ENCODE measurements at regions not wholly inside any gene's neighbourhood (a gene's known extent, or its start where the extent isn't known, plus 50 kb on each side); places are given as distances from the start of the nearest gene placed in this dataset.
A peak's percentile ranks its signal among the peaks of the same experiment; 100 is the strongest.
"Not testable (repeated sequence)": the region's sequence is repeated elsewhere in the genome, so short reads cannot be mapped to it uniquely, and the experiment has no call there.

DNA sequence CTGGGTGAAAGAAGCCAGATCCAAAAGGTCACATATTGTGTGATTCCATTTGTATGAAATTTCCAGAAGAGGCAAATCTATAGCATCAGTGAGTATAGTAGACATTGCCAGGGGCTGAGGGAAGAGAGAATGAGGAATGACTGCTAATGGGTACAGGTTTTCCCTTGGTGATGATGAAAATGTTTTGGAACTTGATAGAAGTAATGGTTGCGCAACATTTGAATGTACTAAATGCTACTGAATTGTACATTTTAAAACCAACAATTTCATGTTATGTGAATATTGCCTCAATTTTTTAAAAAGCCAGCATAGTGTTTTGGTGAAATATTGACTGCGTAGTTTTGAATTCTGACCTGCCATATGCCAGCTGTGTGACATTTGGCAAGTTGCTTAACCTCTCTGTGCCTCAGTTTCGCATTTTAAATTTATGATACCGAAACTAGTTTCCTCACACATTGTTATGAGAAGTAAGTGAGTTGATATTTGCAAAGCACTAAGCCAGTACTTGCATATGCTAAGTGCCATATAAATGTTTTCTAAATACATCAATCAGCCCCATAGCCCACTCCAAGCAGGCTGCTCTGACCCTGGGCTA, 75.4 kb upstream of the TMEM45B start:
- no peak for DNase-seq (ENCODE audit: extremely low read depth in 1 of 11, low read depth in 9 of 11, low spot score in 4 of 11)

GRCh38 chr11:129743112-129743815, 72.4 kb upstream of the TMEM45B start:
- DNase-seq (ENCODE audit: extremely low read depth in 1 of 11, low read depth in 9 of 11, low spot score in 4 of 11), result no peak

DNA sequence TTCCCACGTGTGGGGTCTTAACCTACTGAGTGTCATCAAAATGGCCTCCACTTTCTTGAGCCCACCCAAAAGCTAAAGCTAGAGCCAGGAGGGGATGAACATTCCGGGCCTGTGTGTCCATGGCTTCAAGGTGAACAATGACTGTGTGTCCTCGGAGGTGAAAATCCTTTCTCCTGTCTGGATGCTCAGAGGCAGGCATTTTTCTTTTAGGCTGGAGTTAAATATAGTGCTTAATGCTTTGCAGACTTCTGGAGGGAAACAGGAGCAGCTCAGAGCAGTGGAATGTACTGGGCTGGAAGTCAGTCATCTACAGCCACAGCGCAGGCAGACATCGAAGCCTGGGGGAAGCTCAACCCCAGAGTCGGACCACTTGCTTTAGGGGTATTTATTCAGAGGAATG, 68.6 kb upstream of the TMEM45B start:
- DNase-seq (ENCODE audit: extremely low read depth in 1 of 11, low read depth in 9 of 11, low spot score in 4 of 11), result no peak

DNA sequence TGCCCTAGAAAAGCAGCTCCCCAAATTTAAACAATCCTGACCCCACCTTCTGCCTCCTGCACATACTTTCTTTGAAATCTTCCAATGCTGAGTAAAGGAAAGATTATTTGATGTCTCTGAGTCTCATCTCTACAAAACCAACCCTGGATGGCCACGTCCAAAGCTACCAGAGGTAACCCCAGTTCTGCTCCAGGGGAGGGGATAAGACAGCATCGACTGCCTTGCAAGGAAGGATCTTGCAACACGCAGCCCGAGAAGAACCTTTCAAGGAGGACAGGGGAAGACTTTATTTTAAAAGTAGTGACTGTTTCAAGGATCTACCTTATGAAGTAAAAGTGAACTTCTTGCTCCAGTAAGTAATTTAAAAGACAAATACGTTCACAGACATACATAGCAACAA, 66.5 kb upstream of the TMEM45B start:
- DNase-seq (ENCODE audit: extremely low read depth in 1 of 11, low read depth in 9 of 11, low spot score in 4 of 11), result no peak

DNA sequence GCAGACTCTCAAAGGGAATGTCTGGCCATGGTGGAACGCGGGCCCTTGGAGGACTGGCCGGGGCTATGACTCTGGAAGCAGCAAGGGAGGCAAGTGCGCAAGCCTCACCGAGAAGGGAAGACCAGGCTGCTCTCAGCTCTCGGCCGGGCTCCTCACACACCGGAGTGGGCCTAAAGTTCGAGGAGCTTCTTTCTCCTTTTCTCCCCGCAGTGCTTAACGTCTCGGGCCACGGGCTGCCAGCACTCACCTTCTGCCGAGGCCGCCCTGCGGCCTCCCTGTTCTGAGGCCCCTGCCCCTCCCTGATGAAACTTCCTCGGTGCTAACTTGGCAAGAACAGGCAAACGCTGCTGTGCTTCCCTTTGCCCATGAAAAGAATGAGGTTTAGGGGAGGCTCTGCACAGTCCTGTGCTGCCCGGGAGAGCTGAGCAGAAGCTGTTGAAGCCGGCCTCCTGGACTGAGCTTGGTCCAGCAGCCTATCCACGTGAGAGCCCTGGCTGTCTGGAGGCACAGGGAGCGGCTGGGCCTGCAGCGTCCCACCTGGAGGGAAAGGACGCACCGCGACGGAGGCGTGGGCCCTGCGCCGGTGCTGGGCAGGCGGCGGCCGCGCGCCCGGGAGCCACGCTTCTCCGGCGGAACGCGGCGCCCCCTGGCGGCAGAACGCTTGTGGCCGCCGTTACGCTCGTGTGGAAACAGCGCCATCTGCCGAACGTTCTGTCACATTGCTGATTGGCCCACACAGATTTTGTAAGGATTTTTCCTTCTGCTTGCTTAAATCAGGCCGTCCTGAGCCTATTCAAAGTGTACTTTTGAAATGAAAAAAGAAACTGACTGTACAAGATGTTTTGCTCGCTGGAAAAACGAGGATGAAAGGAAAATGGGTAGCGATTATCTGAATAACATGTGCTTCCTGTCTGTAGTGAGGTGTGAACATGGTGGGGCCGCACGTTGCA, 65.0 kb upstream of the TMEM45B start:
- peak in 10 of 11 donors; percentile 29 to 77 (median 63) for DNase-seq (ENCODE audit: extremely low read depth in 1 of 11, low read depth in 9 of 11, low spot score in 4 of 11)

DNA sequence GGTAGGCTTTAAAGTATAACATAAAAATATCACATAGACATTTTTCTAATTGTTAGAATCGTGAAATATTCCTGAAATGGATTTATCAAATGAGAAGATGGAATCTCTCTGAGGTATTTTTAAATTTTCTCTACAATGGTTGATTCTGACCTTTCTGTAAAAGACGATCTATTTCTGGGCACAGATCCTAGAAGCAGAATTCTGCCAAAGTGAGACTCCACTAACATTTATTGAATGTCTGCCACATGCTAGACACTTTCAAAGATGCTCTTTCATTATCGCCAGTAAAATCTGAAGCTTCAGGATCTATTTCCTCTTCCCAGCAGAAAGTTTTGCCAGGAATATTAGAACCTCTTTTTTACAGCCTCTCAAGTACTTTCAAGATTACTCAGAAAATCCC, 64.1 kb upstream of the TMEM45B start:
- DNase-seq (ENCODE audit: extremely low read depth in 1 of 11, low read depth in 9 of 11, low spot score in 4 of 11), result no peak

GRCh38 chr11:129763569-129763968, 52.1 kb upstream of the TMEM45B start:
- not testable (repeated sequence) for DNase-seq (ENCODE audit: extremely low read depth in 1 of 11, low read depth in 9 of 11, low spot score in 4 of 11)

DNA sequence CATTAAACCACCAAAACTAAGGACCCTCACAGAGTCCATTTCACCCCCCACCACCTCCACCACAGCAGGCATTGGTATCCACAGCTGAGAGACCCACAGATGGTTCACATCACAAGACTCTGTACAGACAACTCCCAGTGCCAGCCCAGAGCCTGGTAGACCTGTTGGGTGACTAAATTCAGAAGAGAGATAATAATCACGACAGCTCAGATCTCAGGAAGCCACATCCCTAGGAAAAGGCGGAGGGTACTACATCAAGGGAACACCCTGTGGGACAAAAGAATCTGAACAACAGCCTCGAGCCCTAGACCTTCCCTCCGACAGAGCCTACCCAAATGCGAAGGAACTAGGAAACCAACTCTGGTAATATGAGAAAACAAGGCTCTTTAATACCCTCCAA, 51.4 kb upstream of the TMEM45B start:
- not testable (repeated sequence) for DNase-seq (ENCODE audit: extremely low read depth in 1 of 11, low read depth in 9 of 11, low spot score in 4 of 11)
